Fibroblast of skin of right quadriceps (primary cell): ENCODE measurements at regions not wholly inside any gene's neighbourhood (a gene's known extent, or its start where the extent isn't known, plus 50 kb on each side); places are given as distances from the start of the nearest gene placed in this dataset.
"Not testable (repeated sequence)": the region's sequence is repeated elsewhere in the genome, so short reads cannot be mapped to it uniquely, and the experiment has no call there.

Experiments used
- DNase-seq: peaks from one replicate; pipeline ENCODE4 v3.0.0-alpha.2; 2013

DNA sequence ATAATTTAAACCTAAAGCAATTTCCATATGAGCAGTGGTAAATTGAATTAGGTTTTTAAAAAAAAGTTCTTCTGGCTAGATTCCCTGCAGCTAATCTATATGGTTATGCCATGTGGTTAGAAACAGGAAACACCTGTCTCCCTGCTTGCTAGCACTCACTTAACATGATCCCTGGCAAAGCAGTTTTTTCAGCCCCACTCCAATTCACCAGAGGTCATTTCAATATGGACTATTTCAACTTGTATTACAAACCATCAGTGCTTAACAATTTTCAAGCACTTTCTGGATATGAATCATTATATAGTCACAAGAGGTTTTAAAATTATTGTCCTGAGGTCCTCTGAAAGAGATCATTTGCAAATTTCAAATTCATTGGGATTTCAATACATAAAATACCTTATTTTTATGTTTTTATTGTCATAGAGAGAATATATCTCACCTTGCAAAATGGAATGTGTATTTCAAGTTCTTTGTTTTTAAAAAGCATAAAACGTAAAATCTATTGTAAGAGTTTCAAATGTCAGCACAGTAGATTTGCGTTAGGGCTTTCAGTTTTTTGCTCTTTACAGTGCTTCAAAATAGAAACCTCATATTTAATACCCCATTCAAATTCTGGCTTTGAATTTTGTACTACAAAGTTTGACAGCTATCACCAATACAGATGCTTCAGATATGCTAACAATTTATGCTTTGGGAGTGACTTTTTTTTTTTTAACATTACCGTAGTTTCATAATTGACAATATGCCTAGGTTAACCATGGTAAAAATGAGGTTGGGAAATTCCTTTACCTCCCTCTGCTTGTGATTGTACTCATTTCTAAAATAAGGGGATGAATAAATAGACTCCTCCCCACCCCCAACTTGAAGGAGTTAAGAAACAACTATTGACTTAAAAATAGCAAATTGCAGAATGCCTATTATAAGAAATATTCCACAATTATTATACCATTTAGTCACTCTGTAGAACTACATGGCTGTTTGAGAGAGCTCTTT lies 117.5 kb upstream of the HGF start:
- no peak for DNase-seq

DNA sequence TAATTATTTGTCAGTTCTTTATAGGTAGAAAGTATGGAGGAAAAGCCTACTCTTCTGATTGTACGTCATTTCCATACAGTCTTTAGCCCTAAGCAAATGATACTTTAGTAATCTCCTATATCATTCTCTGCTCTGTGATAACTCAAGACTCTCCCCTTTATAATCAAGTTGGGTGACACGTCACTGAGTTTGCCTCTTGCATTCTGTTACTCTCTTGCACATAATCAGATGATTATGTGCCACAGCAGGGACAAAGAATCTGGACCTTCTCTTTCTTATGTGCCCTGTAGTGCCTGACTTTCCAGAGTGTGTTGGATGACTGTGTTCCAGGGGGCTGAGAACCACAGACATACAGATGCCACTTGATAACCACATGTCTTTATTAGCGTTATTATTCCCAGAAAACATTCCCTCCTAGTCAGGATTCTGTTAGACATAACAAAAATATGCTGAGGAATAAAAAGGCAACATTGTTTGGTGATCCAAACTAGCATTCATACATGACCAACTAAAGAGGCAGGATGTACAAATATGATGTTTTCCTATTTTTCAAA lies 116.4 kb upstream of the HGF start:
- no peak for DNase-seq

DNA sequence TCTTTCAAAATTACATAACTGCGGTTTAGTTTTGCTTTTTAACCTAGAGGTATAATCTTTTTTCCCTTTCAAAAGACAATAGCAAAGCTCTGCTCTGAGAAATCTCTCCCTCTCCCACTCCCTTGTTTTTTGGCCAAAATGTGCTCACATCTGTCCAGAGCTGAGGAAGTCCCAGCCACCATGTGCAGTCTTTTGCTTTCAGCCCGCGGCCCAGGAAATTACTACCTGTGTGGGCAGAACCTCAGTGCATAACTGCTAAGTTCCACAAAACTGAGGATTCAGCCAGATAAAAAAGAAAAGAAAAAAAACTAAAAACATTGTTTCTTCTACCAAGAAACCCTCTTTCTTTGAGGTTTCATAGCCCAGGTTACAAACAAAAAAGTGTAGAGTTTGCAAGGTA lies 115.0 kb upstream of the HGF start:
- no peak for DNase-seq

DNA sequence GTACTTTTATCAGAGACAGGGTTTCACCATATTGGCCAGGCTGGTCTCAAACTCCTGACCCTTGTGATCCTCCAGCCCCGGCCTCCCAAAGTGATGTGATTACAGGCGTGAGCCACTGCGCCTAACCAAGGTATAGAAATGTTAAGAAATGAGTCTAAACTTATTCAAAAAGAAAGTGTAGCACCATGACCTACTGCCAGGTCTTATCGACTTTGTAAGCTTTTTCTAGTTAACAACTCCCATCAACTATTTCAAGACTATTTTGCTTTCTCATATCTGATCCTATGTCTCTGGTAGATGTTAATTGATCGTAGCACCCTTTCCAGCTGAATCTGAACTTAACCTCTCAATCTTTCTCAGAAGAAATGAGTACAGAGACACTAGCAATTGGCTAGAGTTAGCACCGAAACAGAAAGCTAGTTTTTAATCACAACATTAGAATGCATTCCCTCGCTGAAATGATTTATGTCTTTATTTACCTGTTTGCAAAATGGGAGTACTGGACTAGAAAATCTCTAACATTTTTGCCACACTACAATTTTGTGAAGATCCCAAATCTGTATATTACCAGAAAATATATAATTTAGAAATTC lies 114.0 kb upstream of the HGF start:
- DNase-seq: no peak

DNA sequence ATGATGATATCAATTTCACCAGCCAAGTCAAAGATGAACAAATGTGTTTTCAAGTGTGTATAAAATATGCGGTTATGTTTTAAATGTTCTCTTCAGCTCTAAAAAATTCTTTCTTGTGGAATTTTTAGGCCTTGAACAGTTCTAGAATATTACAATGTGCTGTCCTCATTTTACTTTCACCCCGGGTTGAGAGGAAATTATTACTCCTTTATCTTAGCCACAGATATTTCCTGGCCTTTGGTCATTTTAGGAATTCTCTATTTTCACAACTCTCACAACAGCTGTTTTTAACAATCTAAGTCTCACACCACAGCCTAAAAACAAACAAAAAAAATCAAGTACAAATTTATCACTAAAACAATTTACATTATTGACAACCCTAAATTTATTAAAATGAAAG lies 112.2 kb upstream of the HGF start:
- DNase-seq: peak; percentile 19

DNA sequence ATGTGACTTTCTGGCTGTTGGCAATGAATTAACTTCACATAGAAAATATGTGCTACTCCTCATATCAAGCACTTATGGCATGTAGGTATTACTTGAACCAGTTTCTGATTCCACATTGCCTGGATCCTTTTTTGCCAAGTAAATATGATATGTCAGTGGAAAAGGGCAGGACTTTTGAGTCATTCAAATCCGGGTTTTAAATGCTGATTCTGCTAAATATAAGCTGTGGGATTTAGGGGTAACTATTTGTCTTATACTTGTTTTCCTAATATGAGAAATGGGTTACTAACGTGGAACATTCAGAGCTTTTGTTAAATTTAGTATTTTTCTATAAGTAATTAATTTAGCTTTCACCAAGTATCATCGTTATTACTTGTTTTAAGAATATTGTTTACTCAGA lies 108.0 kb upstream of the HGF start:
- DNase-seq: no peak

DNA sequence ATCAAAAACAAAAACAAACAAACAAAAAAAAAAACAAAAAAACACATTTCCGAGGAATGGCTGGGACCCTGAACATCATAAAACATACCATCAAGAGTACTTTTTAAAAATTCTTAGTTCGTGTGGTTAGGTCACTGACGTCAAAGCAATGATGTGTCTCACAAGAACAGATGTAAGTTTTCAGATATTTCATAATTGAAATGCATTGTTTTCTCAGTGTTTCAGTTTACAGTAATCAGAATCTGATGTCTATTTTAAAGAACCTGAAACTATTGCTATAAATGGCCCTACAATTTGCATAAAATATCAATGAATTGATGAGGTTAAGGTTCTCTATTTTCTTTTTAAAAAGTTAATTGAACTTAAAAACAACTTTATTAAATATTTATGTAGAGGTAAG lies 103.7 kb upstream of the HGF start:
- peak; percentile 20 for DNase-seq

DNA sequence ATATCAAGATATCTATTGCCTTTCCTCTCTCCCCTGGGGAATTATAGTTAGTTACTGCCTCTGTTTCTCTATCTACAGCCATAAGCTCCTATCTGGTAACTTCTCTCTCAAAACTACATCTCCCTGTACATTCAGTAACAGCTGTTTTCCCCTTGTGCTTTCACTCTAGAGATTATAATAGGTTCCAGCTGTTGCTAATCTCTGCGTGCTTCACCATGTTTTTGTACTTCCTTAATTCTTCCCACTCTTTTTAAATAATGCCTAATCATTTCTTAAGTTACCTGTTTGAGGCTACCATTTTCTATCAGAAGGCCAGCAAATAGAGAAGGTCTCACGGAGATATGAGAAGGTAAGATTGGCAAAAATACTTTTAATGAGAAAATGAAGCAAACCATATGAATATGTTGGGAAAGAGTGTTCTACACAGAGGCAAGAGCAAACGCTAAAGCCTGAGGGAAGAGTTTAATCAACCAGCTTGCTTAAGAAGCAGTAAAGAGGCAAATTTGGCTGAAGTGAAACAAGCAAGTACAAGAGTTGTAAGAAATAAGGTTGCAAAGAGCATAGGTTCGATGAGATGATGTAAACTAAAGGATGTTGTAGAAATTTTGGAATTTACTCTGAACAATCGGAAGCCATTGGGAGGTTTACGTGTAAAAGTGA lies 101.9 kb upstream of the HGF start:
- DNase-seq: peak; percentile 33

DNA sequence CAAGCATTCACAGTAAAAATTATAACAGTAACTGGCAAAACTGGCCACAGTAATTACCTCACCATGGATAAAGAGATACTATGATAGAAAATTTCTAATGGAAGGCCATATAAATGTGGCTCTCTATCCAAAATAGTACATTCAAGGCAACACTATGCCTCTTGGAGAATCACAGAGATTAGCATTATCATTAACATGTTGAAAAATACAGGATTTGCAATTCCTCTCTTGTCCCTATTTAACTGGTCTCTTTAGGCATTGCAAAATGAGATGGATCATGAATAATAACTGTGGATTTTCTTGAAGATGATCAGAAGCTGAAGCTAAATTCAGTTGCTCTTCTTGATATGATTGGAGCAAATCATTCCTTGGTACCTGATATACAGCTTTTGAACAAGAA lies 100.8 kb upstream of the HGF start:
- DNase-seq: no peak

DNA sequence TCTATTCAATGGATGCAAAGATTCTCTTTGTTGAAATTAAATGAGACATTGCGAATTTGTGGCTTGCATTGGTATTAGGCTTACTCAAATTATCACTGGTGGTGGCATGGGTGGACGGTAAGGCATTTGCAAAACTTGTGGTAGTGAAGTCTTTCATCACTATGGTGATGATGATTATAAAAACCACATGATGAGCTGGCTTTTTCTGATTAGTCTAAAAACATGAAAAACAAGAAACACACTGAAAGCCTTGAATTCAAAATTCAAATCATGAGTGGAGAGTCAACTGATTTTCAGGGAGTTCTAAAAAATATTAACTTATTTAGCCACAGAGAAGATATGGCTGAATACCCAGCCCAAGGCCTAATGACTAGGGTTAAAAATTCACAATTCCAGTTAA lies 99.8 kb upstream of the HGF start:
- no peak for DNase-seq

DNA sequence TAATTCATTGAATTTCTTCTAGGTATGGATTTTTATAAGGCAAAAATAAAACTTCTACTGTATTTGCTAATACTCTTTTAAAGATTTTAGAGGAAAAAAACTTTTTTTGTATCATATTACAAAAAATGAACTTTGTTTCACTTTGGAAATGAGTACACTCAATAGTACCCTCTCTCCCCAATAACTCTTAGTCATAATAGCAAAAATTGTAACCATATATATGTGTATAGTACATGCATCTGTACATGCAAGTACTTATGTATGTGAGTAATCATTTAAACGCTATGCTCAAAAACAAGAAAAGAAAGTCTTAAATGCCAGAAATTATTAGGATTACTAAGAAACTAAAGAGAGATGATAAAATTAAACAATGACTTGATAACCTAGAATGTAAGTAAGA lies 95.9 kb upstream of the HGF start:
- no peak for DNase-seq

DNA sequence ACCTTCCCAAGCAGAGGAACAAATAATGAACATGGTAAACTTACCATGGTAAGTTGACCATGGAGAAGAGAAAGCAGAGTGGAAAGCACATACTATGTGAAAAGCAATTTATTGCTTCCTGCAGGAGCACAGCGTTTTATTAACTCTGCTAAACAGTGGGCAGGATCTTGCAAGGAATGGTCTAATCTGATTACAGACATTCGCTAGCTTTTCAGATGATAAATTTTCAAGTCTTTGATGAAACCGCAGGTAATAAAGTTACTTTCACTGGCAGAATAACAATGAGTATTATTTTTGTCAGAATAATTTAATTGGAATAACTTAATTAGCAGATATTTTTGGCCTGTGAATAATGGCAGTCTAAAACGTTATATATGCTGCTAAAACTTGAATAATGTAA lies 89.6 kb upstream of the HGF start:
- DNase-seq: no peak

DNA sequence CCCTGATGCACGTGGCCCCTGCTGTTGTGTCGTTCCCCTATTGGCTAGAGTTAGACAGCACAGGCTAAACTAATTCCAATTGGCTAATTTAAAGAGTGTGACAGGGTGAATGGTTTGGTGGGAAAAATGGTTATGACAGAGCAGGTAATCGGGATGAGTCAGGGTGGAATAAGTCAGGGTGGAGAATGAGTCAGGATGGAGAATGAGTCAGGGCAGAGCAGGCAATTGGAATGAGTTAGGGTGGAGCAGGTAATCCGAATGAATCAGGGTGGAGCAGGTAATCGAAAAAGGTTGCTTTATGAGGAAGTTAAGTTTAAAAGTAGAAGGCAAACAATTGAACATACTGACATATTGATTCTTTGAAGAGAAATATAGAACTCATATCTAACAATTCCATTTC lies 89.0 kb upstream of the HGF start:
- DNase-seq: peak; percentile 18

DNA sequence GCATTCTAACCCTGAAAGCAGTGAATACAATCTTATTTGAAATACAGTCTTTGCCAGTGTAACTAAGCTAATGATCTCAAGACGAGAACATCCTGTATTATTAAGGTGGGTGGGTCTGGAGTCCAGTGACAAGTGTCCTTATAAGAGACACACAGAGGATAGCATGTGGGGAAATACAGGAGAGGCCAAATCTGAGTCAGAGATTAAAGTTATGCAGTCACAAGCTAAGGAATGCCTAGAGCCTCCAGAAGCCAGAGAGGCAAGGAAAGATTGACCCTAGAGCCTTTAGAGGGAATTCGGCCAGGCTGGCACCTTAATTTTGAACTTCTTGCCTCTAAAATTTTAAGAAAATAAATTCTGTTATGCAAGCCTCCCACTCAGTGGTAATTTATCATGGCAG lies 87.5 kb upstream of the HGF start:
- no peak for DNase-seq

DNA sequence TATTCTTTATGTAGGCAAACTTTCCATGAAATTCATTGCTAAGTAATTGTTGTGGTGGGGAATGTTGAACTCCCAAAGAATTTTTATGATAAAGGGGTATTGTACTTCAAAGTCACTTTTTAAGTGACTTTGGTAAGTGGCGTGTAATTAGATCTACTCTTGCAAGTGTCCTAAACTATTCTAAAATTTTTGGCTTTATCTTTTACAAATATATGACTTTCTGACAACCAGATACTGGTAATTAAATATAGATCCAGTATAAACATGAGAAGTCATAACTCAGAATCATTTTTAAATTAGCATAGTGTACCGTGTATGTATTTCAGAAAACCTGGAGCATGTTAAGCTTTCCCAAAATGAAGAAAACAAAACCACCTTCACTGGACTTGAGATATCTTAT lies 84.7 kb upstream of the HGF start:
- DNase-seq: no peak

DNA sequence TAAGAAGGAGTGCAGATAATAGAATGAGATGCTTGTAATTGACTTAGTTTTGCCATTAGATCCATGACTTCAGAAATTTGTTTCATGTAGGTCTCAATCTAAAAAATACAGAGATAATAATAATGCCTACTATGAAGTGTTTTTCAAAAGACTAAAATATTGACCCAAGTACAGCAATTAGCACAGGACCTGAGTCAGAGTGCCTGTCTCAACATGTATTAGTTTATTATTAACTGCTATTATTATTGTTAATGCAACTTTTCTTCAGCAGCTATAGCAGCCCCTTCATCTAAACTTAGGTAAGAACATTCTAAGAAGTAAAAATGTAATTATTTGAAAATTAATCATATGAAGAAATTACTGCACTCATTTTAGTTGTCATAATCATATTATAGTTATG lies 82.9 kb upstream of the HGF start:
- no peak for DNase-seq

DNA sequence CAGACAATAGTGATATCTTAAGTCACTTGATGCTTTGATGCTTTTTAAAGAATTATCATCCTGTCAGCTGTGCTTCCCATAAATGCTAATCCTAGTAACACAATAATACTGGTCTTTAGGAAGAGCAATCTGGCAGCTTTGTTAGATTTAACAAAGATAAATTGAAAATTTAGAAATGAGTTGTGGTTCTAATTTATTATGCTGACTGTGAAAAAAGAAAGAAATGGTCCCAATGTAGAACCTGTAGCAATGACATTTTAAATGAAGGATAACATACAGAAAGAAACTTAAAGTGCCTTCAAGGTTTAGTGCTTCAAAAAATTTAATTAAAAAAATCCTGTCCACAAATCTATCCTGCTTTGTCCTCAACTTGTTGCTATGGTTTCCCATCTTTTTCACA lies 81.6 kb upstream of the HGF start:
- no peak for DNase-seq

DNA sequence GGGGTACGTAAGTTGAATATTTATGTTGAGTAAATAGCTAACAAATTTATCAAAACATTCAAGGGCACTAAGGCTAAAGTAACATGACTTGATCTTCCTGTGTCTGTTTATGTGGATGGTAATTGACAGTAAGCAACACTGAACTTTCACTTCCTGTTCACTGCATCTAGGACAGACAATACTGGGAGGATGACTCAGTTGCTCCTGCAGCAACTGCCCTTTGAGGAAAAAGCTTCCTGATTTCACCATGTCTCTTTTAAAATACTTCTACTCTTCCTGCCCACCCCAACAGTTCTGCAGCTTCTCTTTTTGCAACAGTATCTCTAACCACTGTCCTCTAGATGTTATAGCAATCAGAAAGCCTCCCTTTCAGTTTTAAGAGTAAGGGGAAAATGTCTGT lies 76.6 kb upstream of the HGF start:
- DNase-seq: peak; percentile 52

DNA sequence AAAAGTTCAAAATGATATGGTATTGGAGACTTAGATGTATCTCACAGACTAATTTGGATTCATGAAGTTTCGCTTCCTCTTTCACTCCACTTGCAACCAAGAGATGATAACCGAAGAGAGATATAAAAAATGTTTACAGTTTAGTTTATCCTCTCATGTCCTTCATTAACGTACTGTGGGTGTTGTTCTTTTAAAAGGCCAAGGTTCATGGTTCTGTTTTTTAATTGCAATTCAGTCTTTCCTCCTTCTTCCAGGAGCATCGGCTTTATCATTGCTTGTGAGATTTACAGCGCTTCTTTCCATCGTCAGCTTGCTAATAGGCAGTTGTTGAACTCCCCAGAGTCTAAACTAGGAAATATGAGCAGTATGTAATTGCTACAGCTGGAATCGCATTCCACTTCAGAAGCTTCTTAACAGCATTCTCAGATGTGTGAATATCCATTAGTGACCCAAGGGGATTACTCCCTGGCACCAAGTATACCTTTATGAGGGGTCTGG lies 75.9 kb upstream of the HGF start:
- peak; percentile 36 for DNase-seq

DNA sequence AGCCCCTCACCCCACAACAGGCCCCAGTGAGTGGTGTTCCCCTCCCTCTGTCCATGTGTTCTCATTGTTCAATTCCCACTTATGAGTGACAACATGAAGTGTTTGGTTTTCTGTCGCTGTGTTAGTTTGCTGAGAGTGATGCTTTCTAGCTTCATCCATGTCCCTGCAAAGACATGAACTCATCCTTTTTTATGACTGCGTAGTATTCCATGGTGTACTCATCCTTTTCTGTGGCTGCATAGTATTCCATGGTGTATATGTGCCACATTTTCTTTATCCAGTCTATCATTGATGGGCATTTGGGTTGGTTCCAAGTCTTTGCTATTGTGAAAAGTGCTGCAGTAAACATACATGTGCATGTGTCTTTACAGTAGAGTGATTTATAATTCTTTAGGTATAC lies 73.8 kb upstream of the HGF start:
- not testable (repeated sequence) for DNase-seq

DNA sequence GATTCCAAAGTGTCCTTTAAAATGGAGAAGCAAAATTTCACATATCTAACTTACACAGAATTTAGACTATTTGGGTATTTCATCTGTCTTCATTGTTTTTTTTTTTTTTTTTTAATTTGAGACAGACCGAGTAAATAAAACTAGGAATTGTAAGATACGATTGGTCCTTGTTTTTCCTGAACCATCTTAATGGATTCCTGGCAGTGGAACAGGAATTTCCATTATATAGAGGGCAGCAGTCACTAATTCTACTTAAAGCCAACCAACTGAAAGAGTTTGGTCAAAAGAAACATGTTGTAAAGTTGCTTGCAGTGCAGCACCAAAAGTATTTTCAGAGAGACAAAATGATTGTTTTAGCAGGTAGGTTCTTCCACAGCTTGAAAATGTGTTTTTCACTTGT lies 72.5 kb upstream of the HGF start:
- no peak for DNase-seq

DNA sequence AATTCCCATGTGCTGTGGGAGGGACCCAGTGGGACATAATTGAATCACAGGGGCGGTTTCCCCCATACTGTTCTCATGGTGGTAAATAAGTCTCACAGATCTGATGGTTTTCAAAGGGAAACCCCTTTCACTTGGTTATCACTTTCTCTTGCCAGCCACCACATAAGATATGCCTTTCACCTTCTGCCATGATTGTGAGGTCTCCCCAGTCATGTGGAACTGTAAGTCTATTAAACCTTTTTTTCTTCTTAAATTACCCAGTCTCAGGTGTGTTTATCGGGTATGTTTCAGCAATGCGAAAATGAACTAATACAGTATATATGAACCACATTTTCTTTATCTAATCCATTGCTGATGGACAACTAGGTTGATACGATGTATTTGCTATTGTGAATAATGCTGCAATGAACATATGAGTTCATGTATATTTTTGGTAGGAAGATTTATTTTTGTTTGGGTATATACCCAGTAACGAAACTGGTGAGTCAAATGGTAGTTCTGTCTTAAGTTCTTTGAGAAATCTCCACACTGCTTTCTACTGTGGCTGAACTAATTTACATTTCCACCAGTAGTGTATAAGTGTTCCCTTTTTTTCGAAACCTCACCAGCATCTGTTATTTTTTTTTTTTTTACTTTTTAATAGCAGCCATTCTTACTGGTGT lies 70.0 kb upstream of the HGF start:
- DNase-seq: no peak

DNA sequence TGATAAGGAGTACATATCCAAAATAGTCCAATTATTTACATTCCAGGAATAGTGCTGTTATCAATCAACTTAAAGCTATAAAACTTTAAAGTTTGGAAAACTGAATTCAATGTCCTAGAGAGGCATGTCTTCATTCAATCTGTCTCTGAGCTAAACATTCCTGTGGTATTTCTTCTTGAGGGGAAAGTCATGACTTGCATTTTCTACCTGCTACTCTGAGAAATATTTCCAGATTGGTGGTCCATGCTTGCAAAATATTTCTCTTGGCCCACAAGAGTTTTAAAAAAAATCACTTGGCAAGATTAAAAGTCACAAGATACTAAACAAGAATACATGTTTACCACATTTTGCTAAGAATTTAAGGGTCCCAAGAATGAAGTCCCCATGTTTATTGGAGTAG lies 63.6 kb upstream of the HGF start:
- DNase-seq: peak; percentile 76
